ENCODE measurements at regions not wholly inside any gene's neighbourhood (a gene's known extent, or its start where the extent isn't known, plus 50 kb on each side); places are given as distances from the start of the nearest gene placed in this dataset.

DNA sequence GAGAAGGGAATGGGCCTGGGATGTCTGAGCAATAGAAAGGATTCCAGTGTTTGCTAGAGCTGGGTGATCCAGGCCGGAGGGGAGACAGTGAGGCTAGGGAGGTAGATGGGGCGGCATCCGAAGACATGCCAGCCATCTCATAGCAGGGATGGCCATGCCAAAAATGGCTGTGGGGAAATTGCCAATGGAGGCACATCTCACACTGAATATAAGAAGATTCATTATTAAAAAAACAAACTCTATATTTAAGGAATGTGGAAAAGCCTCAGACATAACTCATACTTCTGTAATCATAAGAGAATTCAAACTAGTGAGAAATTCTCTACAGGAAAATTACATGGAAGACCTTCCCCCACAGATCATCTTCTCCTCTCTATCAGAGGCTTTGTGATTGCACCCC is 289.2 kb downstream of the FGF9 start:
- DNase-seq (ENCODE audit: low spot score) = no peak

DNA sequence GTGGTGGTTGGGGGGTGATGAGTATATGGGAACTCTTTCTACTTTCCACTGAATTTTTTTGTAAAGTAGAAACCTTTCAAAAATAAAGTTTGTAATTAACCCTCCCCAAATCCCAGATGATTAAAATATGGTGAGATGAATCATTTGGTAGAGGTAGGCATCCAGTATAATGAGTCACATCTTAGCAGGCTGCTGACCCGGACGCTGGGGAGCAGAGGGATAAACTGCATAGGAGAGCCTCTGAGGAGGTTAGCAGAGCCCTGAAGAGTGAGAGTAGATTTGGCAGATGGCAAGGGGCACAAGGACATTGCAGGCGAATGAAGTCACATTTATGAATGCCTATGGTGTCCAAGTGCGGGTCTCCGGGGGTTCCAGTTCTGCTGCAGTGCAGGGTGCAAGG is 293.8 kb downstream of the FGF9 start:
- no peak for DNase-seq (ENCODE audit: low spot score)

DNA sequence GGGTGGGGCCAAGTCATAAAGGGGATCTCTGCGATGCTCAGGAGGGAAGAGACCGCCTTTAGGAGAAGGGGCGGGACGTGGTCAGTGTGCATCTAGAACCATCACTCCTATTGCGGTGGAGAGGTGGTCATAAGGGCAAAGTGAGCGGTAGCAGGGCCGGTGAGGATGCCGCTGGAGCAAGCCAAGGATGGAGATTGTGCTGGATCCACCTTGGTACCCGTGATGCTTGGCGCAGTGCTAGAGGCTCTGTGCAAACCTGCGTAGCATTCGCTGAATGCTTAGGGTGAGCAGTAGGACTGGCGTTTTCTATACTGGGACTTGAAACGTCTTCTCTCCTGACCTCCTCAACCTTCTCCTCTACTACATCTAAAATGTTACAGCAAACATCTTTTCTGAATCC is 294.2 kb downstream of the FGF9 start:
- no peak for DNase-seq (ENCODE audit: low spot score)

DNA sequence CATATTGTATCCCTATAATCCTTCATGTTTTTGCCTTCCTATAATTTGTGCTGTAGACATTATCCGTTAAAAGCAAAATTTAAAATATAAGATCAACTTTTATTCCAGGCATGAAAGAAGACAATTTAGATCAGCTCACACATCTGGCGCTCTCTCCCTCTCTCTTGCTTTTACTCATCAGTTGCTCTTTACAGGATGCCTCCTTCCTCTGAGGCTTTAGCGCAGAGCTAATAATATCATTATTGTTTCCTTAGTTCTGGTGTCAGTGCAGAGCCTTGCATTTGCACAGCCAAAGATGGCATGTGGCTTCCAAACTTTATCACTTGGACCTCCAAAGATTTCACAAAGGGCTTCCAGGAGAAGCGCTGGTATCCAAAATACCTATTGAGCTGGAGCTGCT is 295.1 kb downstream of the FGF9 start:
- DNase-seq (ENCODE audit: low spot score) = no peak

DNA sequence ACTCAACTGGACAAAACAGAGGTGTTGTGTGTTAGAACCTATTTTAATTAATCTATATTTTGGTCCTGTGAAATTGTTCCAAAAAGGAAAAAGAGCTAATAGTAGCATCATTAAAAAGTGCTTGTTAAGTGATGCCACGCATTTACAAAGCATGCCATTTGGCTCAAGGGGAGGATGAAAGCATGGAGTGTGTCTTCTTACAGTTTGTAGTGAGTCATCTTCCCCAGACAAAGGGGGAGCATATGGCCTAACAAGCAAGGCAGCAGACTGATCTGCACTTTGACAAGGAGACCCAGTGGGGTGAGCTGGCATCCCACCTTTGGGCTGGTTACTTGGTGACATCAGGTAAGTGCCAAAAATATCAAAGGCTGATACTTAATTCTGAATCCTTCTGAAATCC is 297.0 kb downstream of the FGF9 start:
- DNase-seq (ENCODE audit: low spot score) = no peak

DNA sequence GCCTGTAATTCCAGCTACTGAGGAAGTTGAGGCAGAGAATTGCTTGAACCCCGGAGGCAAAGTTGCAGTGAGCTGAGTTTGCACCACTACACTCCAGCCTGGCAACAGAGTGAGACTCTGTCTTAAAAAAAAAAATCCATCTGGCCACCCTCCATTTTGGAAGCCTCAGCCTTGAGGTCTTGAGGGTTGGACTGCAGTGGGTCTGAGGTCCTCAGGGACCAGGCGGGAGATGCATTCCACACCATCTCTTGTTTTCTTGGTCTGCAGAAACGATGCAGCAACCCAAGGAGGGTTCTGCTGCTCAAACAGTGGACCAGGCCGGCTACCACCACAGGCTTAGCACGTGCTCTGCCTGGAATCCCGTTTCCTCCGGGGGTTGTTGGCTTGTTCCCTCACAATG is 299.3 kb downstream of the FGF9 start:
- no peak for DNase-seq (ENCODE audit: low spot score)

DNA sequence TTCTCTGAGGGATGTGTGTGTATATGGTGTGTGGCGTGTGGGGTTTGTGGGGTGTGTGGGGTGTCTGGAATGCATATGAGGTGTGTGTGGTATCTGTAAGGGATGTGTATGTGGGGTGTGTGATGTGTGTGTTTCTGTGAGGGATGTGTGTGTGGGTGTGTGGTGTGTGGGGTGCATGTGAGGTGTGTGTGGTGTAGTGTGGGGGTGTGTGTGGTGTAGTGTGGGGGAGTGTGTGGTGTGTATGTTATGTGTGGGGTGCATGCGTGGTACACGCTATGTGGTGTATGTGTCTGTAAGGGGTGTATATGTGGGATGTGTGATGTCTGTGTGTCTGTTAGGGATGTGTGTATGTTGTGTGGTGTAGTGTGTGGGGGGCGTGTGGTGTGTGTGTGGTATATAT is 300.0 kb downstream of the FGF9 start:
- no peak for DNase-seq (ENCODE audit: low spot score)

DNA sequence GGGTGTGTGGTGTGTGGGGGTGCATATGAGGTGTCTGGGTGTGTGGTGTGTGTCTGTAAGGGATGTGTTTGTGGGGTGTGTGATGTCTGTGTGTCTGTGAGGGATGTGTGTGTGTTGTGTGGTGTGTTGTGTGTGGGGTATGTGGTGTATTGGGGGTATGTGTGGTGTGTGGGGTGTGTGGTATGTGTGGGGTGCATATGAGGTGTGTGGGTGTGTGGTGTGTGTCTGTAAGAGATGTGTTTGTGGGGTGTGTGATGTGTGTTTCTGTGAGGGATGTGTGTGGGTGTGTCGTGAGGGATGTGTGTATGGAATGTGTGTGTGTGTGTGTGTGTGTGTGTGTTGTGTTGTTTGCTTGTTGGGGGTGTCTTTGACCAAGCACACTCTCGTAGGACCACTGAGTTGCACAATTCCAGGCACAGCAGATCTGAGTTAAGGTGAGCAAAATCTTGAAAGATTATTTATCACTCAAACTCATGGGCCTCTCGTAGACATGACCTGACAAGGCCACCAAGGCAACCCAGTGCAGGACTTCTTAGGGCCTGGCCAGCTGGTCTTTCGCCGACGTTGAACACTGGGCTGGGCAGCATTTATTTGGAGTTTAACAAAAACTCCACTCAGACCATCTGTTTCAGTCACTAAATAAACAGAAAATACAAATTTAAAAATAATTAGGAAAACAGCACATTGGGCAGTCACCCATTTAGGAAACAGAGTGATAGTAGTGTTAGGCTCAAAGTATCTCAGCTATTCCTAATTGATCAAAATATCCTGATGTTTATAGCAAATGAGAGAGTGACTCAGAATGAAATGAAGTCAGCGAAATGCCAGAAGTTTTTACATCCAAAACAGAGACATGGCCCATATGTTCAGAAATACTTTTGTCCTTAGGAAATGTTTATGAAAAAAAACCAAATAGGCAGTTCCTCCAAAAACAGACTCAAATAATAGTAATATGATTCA is 301.1 kb downstream of the FGF9 start:
- DNase-seq (ENCODE audit: low spot score) = no peak

DNA sequence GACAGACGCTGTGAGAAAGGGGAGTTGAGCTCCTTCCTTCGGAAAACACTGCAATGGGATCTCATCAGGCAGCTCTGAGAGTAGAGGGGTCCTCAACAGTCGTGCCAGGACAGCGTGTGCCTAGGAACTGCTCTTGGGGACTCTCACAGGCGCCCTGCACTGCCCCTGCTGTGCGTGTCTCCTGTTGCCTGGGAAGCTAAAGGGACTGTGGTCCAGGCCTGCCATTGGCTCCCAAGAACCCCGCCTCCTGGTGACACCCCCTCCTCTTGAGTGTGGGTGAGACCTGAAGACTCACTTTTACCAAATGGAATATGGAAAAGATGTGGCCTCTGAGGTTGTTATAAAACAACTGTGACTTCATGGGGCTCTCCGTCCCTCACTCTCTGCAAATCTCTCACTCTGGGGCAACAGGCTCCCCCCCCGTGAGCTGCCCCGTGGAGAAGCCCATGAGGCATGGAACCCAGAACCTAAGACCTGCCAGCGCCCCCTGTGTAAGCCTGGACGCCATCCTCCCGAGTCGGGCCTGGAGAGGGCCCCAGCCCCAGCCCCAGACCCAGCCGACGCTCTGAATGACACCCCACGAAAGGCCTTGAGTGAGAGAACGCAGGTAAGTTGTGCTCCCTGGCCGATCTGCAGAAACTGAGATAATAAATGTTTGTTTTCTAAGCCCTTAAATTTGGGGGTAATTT is 302.7 kb downstream of the FGF9 start:
- DNase-seq (ENCODE audit: low spot score) = no peak

DNA sequence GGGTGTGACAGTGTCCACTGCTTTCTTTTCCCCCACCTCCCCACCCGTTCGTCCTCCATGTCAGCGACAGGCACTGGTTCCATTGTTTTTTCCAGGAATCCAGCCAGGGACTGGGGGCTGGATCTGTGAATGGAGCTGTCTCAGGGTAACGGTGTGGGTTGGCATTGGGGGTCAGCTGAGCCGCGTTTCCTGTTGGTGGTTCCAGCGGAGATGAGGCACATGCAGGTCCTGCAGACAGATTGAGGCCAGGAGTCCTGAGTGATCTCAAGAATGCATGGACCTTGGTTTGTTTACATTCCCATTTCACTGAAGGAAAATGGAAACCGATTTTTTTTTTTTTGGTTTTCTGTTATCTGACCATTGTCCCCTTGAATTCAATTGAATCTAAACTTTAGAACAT is 303.9 kb downstream of the FGF9 start:
- DNase-seq (ENCODE audit: low spot score) = no peak

DNA sequence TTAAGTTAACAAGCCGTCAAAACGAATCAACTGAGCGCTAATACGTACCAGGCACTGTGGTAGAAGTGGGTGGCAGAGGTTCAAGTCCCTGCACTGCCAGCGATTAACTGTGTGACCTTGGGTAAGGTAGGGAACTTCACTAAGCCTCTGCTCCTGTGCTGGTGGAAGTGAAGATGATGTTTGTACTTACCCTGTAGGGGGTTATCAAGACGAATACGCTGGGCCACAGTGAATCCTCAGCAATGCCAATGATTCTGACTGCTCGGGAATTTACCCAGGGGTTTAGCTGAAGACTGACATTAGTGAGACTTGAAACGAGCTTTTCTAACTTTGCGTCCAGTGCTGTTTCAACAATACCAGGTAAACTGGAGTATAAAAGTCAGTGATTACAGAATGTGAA is 305.3 kb downstream of the FGF9 start:
- DNase-seq (ENCODE audit: low spot score) = no peak

DNA sequence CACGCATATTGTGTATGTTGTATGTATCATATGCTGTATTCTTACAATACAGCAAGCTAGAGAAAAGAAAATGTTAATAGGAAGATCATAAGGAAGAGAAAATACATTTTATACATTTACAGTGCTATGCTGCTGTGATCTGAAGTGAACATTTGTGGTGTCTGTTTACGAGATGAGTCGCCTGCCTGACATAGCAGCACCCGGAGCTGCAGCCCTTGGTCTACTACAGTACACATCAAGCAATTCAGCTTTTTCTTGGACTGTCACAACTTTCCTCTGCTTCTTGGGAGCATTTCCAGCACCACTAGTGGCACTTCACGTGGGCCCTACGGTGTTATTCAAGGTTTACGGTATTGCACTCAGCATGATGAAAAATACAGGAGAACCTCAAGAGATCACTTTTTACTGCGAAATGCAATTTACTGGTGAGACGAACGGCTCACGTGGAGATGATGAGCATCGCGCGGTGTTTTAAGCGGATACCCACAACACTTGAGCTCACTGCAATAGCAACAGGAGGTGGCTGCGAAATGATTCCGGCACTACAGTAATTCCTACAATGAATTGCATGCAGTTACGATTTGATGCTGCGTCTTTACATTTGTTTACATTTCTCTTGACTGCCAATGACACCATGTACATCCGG is 308.4 kb downstream of the FGF9 start:
- no peak for DNase-seq (ENCODE audit: low spot score)

DNA sequence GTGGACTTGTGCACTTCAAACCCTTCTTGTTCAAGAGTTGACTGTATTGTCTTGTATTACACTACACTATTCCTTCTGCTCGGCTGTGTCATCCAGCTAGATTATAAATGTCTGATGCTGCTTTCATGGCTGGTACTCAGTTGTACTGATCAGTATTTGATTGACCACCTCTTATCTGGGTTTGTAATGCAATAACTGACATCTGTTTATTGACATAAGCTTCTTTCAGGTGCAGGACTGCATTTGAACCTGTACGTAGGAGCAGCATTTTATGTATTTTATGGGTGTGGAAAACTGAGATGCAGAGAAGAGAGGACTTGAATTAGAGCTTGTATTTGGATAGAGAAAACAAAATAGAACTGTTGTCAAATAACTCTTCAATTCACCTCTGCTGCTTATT is 309.2 kb downstream of the FGF9 start:
- DNase-seq (ENCODE audit: low spot score) = no peak

DNA sequence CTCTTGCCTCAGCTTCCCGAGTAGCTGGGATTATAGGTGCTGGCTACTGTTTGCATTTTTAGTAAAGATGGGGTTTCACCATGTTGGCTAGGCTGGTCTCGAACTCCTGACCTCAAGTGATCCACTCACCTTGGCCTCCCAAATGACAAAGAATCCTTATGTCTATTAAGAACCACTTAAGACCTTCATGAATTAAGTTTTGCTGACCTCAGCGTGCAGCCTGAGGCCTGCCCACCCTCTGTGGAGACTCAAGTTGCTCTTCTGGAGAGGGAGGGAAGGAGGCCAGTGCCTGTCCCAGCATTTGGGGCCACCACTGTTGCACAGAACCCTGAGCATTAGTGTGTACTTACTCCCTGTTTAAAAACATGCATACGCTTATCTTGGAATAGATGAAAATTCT is 313.3 kb downstream of the FGF9 start:
- no peak for DNase-seq (ENCODE audit: low spot score)

DNA sequence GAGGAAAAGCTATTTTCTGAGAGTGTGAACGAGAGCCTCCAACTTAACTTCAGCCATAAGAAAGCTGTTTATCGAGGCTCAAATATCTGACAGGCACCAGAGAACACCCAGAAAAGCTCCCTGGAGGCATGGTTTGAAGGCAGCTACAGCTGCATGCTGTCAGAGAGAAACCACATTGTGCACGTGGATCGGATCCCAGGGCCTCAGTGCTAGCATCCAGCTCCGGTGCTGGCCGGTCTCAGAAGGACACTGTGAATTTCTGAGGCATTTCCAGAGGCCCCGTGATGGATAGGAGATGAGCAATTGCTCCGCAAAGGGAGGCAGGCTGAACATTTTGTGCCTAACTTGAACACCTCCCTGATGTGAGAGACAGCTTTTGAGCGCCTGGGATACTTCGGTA is 315.7 kb downstream of the FGF9 start:
- no peak for DNase-seq (ENCODE audit: low spot score)

DNA sequence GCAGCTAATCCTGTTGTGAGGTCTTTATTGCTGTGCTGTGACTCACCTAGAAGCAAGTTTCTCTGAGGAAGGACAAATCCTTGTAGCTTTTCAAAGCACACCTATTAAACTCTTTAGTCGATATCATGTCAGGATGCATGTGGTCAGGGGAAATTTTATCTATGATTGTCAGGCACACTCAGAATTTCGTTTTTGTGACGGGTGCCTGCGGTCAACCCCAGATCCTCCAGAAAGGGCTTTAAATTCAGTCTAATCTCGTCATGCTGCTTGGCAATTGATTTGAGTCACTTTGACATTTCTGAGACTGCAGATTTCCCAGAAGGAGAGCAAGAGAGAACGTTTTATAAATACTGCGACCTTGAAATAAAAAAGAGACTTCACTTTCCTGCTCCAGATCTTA is 316.9 kb downstream of the FGF9 start:
- no peak for DNase-seq (ENCODE audit: low spot score)

DNA sequence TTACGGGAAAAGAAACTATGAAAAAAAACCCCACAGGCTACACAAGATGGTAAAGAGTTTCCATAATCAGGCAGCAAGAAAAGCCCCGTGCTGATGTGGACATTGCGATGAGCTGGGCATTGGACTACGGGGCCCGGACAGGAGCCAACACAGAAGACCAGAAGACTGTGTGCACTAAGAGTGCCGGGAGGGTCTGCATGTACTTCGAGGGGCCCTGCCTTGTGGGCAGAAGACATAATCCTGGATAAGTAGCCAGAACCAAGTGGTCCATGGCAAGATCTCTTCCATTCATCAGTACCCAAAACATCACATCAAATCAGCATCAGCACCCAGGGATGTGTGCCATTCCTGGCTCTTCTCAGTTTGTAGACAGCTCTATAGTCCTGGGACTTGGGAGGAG is 317.8 kb downstream of the FGF9 start:
- DNase-seq (ENCODE audit: low spot score) = no peak

DNA sequence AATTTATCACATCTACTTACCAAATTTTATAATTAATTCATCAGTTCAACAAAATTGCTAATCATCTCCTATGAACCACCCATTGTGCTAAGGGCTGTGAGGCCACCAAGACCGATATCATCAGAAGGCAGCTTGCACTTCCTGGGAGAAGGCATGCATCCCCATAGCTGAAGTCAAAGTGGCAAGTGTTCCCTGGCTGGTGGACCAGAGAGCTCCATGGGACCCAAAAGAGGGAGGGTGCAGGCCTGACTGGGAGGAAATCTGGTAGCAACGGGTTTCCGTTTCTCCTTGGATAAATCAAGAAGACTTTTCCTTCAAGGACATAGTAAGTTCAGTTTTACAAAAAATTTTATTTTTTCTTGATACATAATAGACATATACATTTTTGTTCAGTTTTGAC is 325.2 kb downstream of the FGF9 start:
- DNase-seq (ENCODE audit: low spot score) = no peak

DNA sequence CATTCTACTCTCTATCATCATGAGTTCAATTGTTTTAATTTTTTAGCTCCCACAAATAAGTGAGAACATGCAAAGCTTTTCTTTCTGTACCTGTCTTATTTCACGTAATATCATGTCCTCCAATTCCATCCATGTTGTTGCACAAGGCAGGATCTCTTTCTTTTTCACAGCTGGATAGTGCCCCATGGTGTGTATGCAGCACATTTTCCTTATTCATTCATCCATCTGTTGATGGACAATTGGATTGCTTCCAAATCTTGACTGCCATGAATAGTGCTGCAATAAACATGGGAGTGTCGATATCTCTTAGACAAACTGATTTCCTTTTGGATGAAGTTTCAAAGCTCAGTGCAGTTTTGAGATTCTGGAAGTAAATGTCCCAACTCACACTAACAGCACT is 326.9 kb downstream of the FGF9 start:
- DNase-seq (ENCODE audit: low spot score) = no peak

DNA sequence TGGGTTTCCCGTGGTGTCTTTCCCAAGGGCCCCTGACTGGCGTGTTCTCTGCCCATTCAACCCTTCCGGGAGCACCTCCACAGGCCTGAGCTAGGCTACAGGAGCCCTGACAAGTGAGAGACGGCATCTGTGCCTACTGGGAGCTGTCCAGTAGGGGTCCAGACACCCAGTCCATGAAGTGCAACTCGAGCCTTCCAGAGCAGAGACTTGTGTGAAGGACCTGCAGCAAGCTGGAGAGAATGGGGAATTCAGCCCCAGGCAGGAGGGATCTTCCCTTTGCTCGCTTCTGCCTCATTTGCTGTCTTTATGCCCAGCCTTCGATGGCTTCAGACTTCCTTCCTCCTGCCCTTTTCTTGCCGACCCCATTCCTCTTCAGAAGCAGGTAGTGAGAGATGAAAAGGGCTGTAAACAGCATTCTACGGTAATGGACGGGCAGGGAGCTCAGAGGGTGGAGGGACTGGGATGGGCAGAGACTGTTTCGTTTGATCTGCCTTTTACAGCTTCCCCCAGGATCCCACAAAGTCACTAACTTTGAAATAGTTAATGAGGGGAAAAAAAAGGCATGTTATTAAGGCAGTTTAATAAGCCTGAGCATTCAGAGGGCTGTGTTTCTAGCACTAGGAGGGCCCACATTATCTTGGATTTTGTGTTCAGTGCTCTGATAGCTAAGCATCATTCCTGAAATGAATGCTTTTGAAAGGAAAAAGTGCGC is 327.6 kb downstream of the FGF9 start:
- DNase-seq (ENCODE audit: low spot score) = no peak

DNA sequence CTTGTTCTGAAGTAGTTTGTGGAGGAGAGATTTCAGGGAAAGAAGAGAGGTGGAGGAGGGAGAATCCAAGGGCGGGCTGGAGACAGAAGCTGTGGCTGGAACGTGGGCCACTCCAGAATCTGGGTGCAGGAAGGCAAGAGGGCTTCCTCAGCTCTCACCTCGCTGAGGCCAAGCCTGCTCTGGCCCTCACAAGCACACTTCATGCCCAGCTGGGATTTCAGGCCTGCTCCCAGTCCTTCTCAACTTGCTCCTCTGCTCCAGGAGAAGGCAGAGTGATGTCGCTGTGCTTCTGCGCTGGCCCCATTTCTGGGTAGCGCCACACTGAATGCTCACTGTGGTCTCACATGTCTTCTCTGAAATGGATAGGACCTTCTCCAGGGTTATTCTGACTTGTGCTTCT is 328.8 kb downstream of the FGF9 start:
- no peak for DNase-seq (ENCODE audit: low spot score)

DNA sequence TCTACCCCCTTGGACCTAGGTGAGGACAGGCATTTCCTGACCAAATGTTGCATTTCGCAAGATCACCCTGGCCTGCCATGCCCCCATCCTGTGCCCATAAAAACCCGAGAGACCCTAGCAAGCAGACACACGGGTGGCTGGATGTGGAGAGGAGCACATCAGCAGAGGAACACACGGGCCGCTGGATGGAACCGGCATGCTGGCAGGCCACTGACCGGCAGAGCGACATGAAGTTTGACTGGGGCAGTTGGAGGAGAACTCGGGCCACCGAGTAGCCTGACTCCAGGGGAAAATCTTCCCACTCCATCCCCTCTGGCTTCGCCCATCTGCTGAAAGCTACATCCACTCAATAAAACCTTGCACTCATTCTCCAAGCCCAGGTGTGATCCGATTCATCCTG is 329.3 kb downstream of the FGF9 start:
- DNase-seq (ENCODE audit: low spot score) = no peak

Data from SK-N-DZ (cell line).